Astrocyte (in vitro differentiated cells and primary cell): ENCODE measurements at regions not wholly inside any gene's neighbourhood (a gene's known extent, or its start where the extent isn't known, plus 50 kb on each side); places are given as distances from the start of the nearest gene placed in this dataset.

Experiments
- EZH2 ChIP-seq: IDR thresholded peaks from 2 replicates; pipeline ENCODE4 v1.6.1; 2012; ENCODE audit warnings: mild to moderate bottlenecking, low read length, inconsistent platforms; ENCODE audit not compliant: insufficient read depth
- TF ChIP-seq, protein P1 (sequence below): IDR thresholded peaks from 2 replicates; pipeline ENCODE4 v1.5.1; 2011; ENCODE audit warnings: low read depth, mild to moderate bottlenecking, inconsistent platforms, low read length, moderate library complexity; ENCODE audit not compliant: insufficient read depth

DNA sequence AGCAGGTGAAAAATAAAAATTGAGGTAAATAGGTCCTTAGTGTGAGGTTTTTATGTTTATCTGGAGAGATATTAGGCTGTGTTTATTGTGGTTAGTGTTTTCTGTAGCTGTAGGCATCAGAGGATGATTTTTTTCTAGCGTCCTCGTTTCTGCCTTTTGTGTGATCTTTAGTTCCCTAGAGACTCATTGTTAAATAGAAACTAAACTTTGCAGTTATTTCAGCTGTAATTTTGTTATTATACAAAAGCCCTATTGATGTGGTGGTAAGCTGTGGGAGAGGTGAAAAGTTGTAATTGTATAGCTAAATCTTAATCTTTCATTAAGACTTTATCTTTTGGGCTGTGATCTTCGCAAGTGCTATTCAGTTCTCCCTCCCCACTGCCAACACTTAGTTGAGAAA, 340.3 kb downstream of the CYLC2 start:
- TF ChIP-seq, protein P1, sequence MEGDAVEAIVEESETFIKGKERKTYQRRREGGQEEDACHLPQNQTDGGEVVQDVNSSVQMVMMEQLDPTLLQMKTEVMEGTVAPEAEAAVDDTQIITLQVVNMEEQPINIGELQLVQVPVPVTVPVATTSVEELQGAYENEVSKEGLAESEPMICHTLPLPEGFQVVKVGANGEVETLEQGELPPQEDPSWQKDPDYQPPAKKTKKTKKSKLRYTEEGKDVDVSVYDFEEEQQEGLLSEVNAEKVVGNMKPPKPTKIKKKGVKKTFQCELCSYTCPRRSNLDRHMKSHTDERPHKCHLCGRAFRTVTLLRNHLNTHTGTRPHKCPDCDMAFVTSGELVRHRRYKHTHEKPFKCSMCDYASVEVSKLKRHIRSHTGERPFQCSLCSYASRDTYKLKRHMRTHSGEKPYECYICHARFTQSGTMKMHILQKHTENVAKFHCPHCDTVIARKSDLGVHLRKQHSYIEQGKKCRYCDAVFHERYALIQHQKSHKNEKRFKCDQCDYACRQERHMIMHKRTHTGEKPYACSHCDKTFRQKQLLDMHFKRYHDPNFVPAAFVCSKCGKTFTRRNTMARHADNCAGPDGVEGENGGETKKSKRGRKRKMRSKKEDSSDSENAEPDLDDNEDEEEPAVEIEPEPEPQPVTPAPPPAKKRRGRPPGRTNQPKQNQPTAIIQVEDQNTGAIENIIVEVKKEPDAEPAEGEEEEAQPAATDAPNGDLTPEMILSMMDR: no peak
- TF ChIP-seq EZH2: no peak
